HG03066 (cell line): ENCODE measurements at regions not wholly inside any gene's neighbourhood (a gene's known extent, or its start where the extent isn't known, plus 50 kb on each side); places are given as distances from the start of the nearest gene placed in this dataset.

Experiments
- ATAC-seq: cut with Tn5 transposase; IDR thresholded peaks from one replicate; pipeline ENCODE4 v1.9.1; 2021; ENCODE audit warnings: low read depth; ENCODE audit not compliant: unreplicated experiment

GRCh38 chr1:239025223-239025622, 361.1 kb upstream of the CHRM3 start:
- no peak for ATAC-seq

- no peak for ATAC-seq
Measured at GRCh38 chr1:239023732-239024360, 362.5 kb upstream of the CHRM3 start.

- ATAC-seq, result no peak
Measured at GRCh38 chr1:239016337-239016736, 370.0 kb upstream of the CHRM3 start.

- no peak for ATAC-seq
Measured at GRCh38 chr1:239011382-239011781, 375.0 kb upstream of the CHRM3 start.

GRCh38 chr1:239008568-239008967, 377.8 kb upstream of the CHRM3 start:
- no peak for ATAC-seq

GRCh38 chr1:239006276-239006675, 380.1 kb upstream of the CHRM3 start:
- ATAC-seq, result no peak

- ATAC-seq, result no peak
Measured at GRCh38 chr1:238999944-239000343, 386.4 kb upstream of the CHRM3 start.

- ATAC-seq, result no peak
Measured at GRCh38 chr1:238998577-238998976, 387.8 kb upstream of the CHRM3 start.

GRCh38 chr1:238991765-238992495, 394.4 kb upstream of the CHRM3 start:
- no peak for ATAC-seq

- no peak for ATAC-seq
Measured at GRCh38 chr1:238985312-238985711, 401.1 kb upstream of the CHRM3 start.

GRCh38 chr1:238982736-238983135, 403.6 kb upstream of the CHRM3 start:
- ATAC-seq, result no peak

- no peak for ATAC-seq
Measured at GRCh38 chr1:238981317-238981933, 404.9 kb upstream of the CHRM3 start.

GRCh38 chr1:238980053-238980452, 406.3 kb upstream of the CHRM3 start:
- ATAC-seq, result no peak

- no peak for ATAC-seq
Measured at GRCh38 chr1:238964631-238965030, 421.7 kb upstream of the CHRM3 start.

- ATAC-seq, result no peak
Measured at GRCh38 chr1:238962941-238963340, 423.4 kb upstream of the CHRM3 start.

- no peak for ATAC-seq
Measured at GRCh38 chr1:238961790-238962189, 424.6 kb upstream of the CHRM3 start.

GRCh38 chr1:238960071-238960470, 426.3 kb upstream of the CHRM3 start:
- ATAC-seq, result no peak

GRCh38 chr1:238955934-238956333, 430.4 kb upstream of the CHRM3 start:
- ATAC-seq, result no peak

- no peak for ATAC-seq
Measured at GRCh38 chr1:238954865-238955264, 431.5 kb upstream of the CHRM3 start.

GRCh38 chr1:238953448-238954010, 432.8 kb upstream of the CHRM3 start:
- ATAC-seq, result no peak

GRCh38 chr1:238951809-238952208, 434.6 kb upstream of the CHRM3 start:
- ATAC-seq, result no peak

- no peak for ATAC-seq
Measured at GRCh38 chr1:238950784-238951183, 435.6 kb upstream of the CHRM3 start.
